ENCODE measurements at regions not wholly inside any gene's neighbourhood (a gene's known extent, or its start where the extent isn't known, plus 50 kb on each side); places are given as distances from the start of the nearest gene placed in this dataset.

GRCh38 chr19:30653646-30654386 lies 281.6 kb downstream of the ZNF536 start:
- TF ChIP-seq CTCF (IDR thresholded peaks at IDR 0.05): no peak
- TF ChIP-seq EZH2phosphoT487 (IDR thresholded peaks at IDR 0.05): no peak

Measured in neural progenitor cell (in vitro differentiated cells).